Glomerular visceral epithelial cell (primary cell): ENCODE measurements at regions not wholly inside any gene's neighbourhood (a gene's known extent, or its start where the extent isn't known, plus 50 kb on each side); places are given as distances from the start of the nearest gene placed in this dataset.
"Not testable (repeated sequence)": the region's sequence is repeated elsewhere in the genome, so short reads cannot be mapped to it uniquely, and the experiment has no call there.

Source experiments
- DNase-seq: peaks from one replicate; pipeline ENCODE4 v3.0.0-alpha.2; 2016; ENCODE audit errors: extremely low spot score

DNA sequence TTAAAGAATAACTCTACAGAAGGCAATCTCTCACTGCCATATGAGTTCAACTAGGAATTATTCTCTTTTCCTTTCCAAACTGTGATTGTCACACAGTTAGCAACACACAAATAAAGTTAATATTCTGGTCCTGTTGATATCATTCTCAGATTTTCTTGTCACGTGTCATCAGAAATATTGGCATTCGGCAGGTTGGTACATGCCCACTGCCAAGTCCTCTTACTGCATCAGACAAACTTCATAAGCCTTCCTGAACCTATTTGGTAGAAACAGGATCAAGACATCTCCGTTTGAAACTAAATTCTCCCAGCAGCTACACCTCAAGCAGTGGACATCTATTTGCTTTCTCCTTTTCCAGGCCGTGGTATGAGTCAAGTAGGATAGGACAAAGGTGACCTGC is 177.9 kb upstream of the SOX2 start:
- DNase-seq: no peak

- DNase-seq: no peak
Measured at GRCh38 chr3:181530584-181530983, 181.1 kb upstream of the SOX2 start.

- DNase-seq: no peak
Measured at GRCh38 chr3:181521831-181522230, 189.9 kb upstream of the SOX2 start.

DNA sequence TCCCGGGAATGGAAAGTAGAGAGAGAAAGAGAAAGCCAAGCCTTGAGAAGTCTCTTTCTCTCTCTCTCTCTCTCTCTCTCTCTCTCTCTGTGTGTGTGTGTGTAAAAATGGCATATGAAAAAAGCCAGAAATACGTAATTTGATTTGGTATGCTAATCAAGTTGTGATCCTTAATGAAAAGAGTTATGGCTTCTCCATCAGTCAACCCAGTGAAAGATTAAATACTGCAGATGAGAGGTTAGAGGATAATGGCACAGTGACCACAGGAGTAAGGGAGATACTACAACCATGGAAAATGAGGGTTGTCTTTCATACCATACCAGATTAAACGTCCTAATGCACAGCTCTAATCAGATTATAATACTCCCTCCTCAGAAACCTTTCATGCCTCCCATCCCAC is 193.5 kb upstream of the SOX2 start:
- DNase-seq: no peak

GRCh38 chr3:181512787-181513186 is 198.9 kb upstream of the SOX2 start:
- DNase-seq: no peak

GRCh38 chr3:181510500-181510899 is 201.2 kb upstream of the SOX2 start:
- DNase-seq: no peak

GRCh38 chr3:181497358-181497757 is 214.4 kb upstream of the SOX2 start:
- DNase-seq: no peak

- DNase-seq: no peak
Measured at GRCh38 chr3:181493423-181493822, 218.3 kb upstream of the SOX2 start.

GRCh38 chr3:181488536-181488935 is 223.2 kb upstream of the SOX2 start:
- no peak for DNase-seq

DNA sequence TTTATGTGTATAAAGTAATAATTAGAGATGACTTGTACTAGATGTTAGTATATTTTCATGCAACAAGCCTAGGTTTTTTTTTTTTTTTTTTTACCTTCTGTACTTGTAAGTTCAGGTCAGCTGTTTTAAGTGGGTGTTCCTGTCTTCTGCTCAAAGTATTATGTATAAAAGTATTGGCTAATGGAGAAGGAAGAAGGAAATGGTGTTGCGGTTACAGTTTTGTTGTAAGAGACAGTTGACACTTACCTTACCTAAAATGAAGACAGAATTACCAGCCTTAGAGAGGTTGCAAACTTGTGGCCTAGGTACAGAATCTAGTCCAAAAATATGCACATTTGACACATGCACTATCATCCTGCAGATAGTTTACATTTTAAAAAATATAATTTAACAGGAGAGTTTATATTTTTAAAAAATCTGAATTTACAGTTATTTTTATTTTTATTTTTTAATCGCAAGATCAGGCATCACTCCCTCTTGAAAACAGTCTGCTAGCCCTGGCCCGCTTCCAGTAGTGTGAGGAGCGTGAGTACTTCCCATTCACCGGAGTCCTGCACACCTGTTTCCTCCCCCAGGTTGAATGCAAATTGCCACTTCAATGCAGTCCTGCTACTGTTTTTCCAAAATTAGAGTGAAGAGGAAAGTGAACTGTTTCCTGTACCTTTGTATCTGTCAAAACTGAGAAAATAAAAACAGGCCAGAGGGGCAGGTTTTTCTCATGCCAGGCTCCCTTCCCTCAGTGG is 224.3 kb upstream of the SOX2 start:
- DNase-seq: no peak

DNA sequence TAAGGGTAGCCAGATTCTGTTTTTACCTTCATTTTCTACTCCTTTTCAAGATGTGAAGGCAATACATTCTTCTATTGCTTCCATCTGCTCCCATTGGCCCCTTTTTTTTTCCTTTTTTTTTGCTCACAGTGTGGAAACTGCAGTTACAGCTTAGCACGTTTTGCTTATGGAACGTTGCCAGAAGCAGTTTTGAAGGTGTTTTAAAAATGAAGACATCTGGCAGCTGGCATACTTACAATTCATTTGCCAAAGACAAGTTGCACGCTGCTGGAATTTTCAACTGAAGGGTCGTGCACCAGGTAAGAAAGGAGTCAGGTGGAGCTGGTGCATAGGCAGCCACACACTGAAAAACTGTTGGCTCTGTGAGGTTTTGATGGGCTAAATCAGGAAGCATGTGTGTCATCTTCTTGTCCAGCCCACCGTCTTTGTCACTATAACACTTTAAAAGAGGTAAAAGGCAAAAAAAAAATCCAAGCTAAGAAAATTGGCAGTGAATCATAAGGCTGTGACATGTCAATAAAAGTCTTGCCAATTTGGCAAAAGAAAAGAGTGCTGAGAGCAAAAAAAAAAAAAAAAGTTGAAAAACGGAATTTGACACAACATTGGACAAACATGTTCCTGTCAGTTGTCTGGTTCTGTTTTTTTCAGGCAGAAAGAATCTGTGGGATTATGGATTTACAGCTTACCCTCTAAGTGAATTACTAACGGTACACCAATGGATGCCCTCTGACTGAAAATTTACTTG is 225.4 kb upstream of the SOX2 start:
- no peak for DNase-seq

DNA sequence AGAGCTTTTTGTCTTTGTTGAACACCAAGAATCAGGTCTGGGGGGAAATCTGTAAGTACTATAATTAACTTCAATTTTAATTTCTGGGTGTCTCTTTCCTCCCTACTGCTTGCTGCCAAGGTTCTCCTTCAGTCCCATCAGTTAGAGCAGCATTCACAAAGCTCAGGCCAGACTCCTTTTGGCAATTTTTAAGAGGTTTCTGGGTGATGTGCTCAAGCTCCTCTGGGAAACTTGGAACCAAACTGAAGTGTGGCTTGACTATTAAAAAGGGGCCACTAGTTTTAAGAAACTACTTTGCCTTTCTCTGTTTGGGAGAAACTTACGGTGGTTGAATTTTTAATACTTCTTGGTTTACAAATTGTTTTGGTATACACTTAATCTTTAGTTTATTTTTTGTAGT is 227.7 kb upstream of the SOX2 start:
- no peak for DNase-seq

DNA sequence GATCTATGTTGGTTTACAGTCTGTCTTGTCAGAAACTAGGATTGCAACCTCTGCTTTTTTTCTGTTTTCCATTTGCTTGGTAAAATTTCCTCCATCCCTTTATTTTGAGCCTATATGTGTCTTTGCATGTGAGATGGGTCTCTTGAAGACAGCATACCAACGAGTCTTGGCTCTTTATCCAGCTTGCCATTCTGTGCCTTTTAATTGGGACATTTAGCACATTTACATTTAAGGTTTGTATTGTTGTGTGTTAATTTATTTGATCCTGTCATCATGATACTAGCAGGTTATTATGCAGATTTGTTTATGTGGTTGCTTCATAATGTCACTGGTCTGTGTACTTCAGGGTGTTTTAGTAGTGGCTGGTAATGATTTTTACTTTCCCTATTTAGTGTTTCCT is 236.6 kb upstream of the SOX2 start:
- not testable (repeated sequence) for DNase-seq

- DNase-seq: no peak
Measured at GRCh38 chr3:181470349-181470748, 241.4 kb upstream of the SOX2 start.

- DNase-seq: no peak
Measured at GRCh38 chr3:181464033-181464694, 247.6 kb upstream of the SOX2 start.

- DNase-seq: no peak
Measured at GRCh38 chr3:181461381-181461780, 250.3 kb upstream of the SOX2 start.

- DNase-seq: no peak
Measured at GRCh38 chr3:181459516-181459915, 252.2 kb upstream of the SOX2 start.

- no peak for DNase-seq
Measured at GRCh38 chr3:181458857-181459256, 252.9 kb upstream of the SOX2 start.

DNA sequence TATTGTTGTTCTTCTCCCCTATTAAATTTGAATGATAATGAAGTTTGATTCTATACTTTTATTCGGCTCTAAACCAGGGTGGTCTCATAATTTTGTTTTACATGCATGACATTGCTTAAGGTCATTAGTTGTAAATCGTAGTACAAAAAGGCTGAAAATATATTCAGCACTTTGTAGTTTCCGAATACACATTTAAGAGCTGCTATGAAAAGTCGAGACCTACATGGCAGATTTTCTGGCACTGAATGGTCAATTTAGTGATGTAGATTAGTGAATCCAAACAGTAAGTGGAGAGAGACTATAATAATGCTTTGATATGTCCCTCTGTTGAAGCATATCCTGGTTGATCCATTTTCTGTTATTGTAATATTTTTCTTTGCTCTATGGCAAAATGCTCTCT is 254.0 kb upstream of the SOX2 start:
- DNase-seq: no peak

GRCh38 chr3:181457190-181457589 is 254.5 kb upstream of the SOX2 start:
- no peak for DNase-seq

DNA sequence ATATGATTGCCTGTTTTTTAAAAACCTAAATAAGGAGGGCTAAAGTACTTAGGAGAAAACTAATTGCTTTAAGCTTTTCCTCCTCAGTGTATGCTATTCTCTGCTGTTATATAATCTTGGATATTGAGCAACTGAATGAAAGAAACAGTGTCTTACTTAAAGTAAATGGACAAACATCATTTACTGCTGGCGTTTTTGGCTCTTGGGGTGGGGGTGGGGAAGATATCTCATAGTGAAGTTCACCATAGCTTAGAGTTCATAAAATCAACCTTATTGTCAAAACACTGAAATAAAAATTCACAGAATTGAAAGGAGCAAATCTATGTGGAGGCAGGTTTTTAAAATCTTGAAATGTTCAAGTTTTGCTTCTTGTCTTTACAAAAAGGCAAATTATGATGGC is 256.4 kb upstream of the SOX2 start:
- DNase-seq: no peak

GRCh38 chr3:181454451-181455027 is 257.2 kb upstream of the SOX2 start:
- DNase-seq: no peak

DNA sequence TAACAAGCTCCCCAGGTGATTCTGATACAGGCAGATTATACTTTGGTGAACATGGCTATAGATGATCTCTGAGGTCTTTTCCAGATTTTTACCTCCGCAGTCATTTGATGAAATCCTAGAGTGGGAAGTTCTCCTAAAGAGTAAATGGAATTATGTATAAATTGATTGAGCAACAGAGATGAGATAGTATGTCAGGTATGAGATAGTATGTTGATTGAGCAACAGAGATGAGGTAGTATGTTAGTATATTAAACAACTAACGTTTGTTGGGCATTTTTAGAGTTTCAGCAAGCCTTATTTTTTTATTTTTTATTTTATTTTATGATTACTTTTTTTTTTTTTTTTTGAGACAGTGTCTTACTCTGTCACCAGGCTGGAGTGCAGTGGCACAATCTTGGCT is 265.0 kb upstream of the SOX2 start:
- DNase-seq: no peak
